Sigmoid colon (tissue), 6 donors: ENCODE measurements at regions not wholly inside any gene's neighbourhood (a gene's known extent, or its start where the extent isn't known, plus 50 kb on each side); places are given as distances from the start of the nearest gene placed in this dataset.

Experiments used
- DNase-seq: peaks from one replicate; pipeline ENCODE4 v3.0.0-alpha.2; 2019
- H3K27ac ChIP-seq, 4 donors: fragments of 200-600 bp; sonication (generic); one replicate each; pipeline ENCODE4 v1.5.1; 2016 to 2019; ENCODE audit warnings: mild to moderate bottlenecking in 1 of 4
- H3K27me3 ChIP-seq, 3 donors: fragments of 200-600 bp; sonication (generic); one replicate each; pipeline ENCODE4 v1.5.1; 2019; ENCODE audit warnings: mild to moderate bottlenecking in 1 of 3
- H3K36me3 ChIP-seq, 4 donors: fragments of 200-600 bp; sonication (generic); one replicate each; pipeline ENCODE4 v1.5.1; 2016 to 2019
- H3K4me1 ChIP-seq, 4 donors: fragments of 200-600 bp; sonication (generic); one replicate each; pipeline ENCODE4 v1.5.1; 2017 to 2019
- H3K4me3 ChIP-seq, 4 donors: fragments of 200-600 bp; sonication (generic); one replicate each; pipeline ENCODE4 v1.5.1; 2017 to 2019; ENCODE audit warnings: mild to moderate bottlenecking in 2 of 4, moderate library complexity in 1 of 4
- H3K9me3 ChIP-seq, 4 donors: fragments of 200-600 bp in 3 of 4; sonication (generic) in 3 of 4; one replicate each; pipeline versions ENCODE4 v1.5.1 to v1.6.1; 2013 to 2019
- CTCF ChIP-seq, 4 experiments: fragments of 450-650 bp in 3 of 4; fragments of 200-600 bp in 1 of 4; IDR thresholded peaks; one replicate each; pipeline ENCODE4 v1.5.1; 2016 to 2019; ENCODE audit warnings: antibody characterized with exemption in 4 of 4, mild to moderate bottlenecking in 3 of 4, moderate library complexity in 2 of 4
- EP300 ChIP-seq, 4 donors: sonication (generic); formaldehyde crosslinking; IDR thresholded peaks; one replicate each; pipeline ENCODE4 v1.6.1; 2017; ENCODE audit warnings: antibody characterized with exemption in 4 of 4
- POLR2A ChIP-seq, 2 donors: fragments of 450-650 bp; IDR thresholded peaks; one replicate each; pipeline ENCODE4 v1.6.1; 2016; ENCODE audit warnings: antibody characterized with exemption in 2 of 2, mild to moderate bottlenecking in 2 of 2, moderate library complexity in 2 of 2
- POLR2AphosphoS5 ChIP-seq, 4 donors: sonication (generic); formaldehyde crosslinking; IDR thresholded peaks; one replicate each; pipeline ENCODE4 v1.6.1; 2017; ENCODE audit warnings: antibody characterized with exemption in 4 of 4
- WGBS, 2 donors: extraction: QIAGEN DNeasy Blood & Tissue Kit; methylation state at CpG; one replicate each; pipeline ENCODE4 v1.1.7; 2013; 5-methylcytosine and 5-hydroxymethylcytosine counted together
- intact Hi-C: fragments of 100-400 bp; cut with DNase I; formaldehyde crosslinking; loops from one replicate; pipeline ENCODE4 v1.15.1; 2023
- donor health status: healthy with polysubstance abuse.
- donor health status: healthy.

GRCh38 chr4:35789899-35790574, 454.3 kb downstream of the ARAP2 start:
- Histone ChIP-seq H3K4me1 (no peaks in the 10 kb centered on the region), H3K36me3 (no peaks in the 10 kb centered on the region), H3K27me3 (no peaks in the 10 kb centered on the region), H3K9me3 (peaks cover 0 to 3% (median 0%) of the 10 kb centered on the region in 4 donors), H3K27ac (no peak overlapping the region), H3K4me3 (no peak overlapping the region)
- no peak for DNase-seq
- intact Hi-C loops: no loop called here
- WGBS, 2 donors: 12 to 29% methylated on average over 1 of the region's 1 CpG
- TF ChIP-seq POLR2AphosphoS5 (IDR thresholded peaks at IDR 0.05): no peak
- no peak for TF ChIP-seq CTCF (IDR thresholded peaks at IDR 0.05)
- TF ChIP-seq EP300 (IDR thresholded peaks at IDR 0.05): no peak
- TF ChIP-seq POLR2A (IDR thresholded peaks at IDR 0.05): no peak

GRCh38 chr4:35793045-35793722, 451.1 kb downstream of the ARAP2 start:
- intact Hi-C loops: no loop called here
- H3K36me3 ChIP-seq: no peaks in the 10 kb centered on the region
- no peak overlapping the region for H3K27ac ChIP-seq
- no peak overlapping the region for H3K4me3 ChIP-seq
- no peak for TF ChIP-seq EP300 (IDR thresholded peaks at IDR 0.05)
- TF ChIP-seq POLR2A (IDR thresholded peaks at IDR 0.05): no peak
- TF ChIP-seq CTCF (IDR thresholded peaks at IDR 0.05): no peak
- no peak for TF ChIP-seq POLR2AphosphoS5 (IDR thresholded peaks at IDR 0.05)
- H3K9me3 ChIP-seq: peaks cover 0 to 3% (median 0%) of the 10 kb centered on the region in 4 donors
- 33 to 52% methylated on average over 1 of the region's 1 CpG for WGBS, 2 donors
- no peaks in the 10 kb centered on the region for H3K27me3 ChIP-seq
- DNase-seq: no peak
- no peaks in the 10 kb centered on the region for H3K4me1 ChIP-seq

- DNase-seq: no peak
- Histone ChIP-seq H3K27ac (no peak overlapping the region), H3K4me3 (no peak overlapping the region), H3K9me3 (peaks cover 0 to 3% (median 0%) of the 10 kb centered on the region in 4 donors), H3K27me3 (no peaks in the 10 kb centered on the region), H3K4me1 (no peaks in the 10 kb centered on the region), H3K36me3 (no peaks in the 10 kb centered on the region)
- 73 to 93% methylated on average over 1 of the region's 1 CpG for WGBS, 2 donors
- TF ChIP-seq EP300 (IDR thresholded peaks at IDR 0.05) (no peak), POLR2AphosphoS5 (IDR thresholded peaks at IDR 0.05) (no peak), CTCF (IDR thresholded peaks at IDR 0.05) (no peak), POLR2A (IDR thresholded peaks at IDR 0.05) (no peak)
- intact Hi-C loops: no loop called here
Measured at GRCh38 chr4:35793766-35794165, 450.5 kb downstream of the ARAP2 start.

GRCh38 chr4:35800669-35801068, 443.6 kb downstream of the ARAP2 start:
- no peak for TF ChIP-seq POLR2AphosphoS5 (IDR thresholded peaks at IDR 0.05)
- no peak for TF ChIP-seq POLR2A (IDR thresholded peaks at IDR 0.05)
- no peak for TF ChIP-seq EP300 (IDR thresholded peaks at IDR 0.05)
- no peak for TF ChIP-seq CTCF (IDR thresholded peaks at IDR 0.05)
- DNase-seq: no peak
- intact Hi-C loops: no loop called here
- Histone ChIP-seq H3K27ac (no peak overlapping the region), H3K9me3 (peaks cover 0 to 3% (median 0%) of the 10 kb centered on the region in 4 donors), H3K4me3 (no peak overlapping the region), H3K27me3 (no peaks in the 10 kb centered on the region), H3K36me3 (no peaks in the 10 kb centered on the region), H3K4me1 (no peaks in the 10 kb centered on the region)
- 92 to 93% methylated on average over 5 of the region's 5 CpGs for WGBS, 2 donors
